AG04449 (cell line): ENCODE measurements at regions not wholly inside any gene's neighbourhood (a gene's known extent, or its start where the extent isn't known, plus 50 kb on each side); places are given as distances from the start of the nearest gene placed in this dataset.
"Not testable (repeated sequence)": the region's sequence is repeated elsewhere in the genome, so short reads cannot be mapped to it uniquely, and the experiment has no call there.

Experiments
- CTCF ChIA-PET: fragments of 350-600 bp; formaldehyde crosslinking; extraction: SDS; loops from one replicate; lab custom pipeline; 2021; ENCODE audit warnings: antibody characterized with exemption; lab: Yijun Ruan, JAX
- POLR2A ChIA-PET: fragments of 400-600, 350-600 bp; formaldehyde crosslinking; extraction: SDS; loops from one replicate; lab custom pipeline; 2020; ENCODE audit warnings: antibody characterized with exemption, inconsistent platforms; lab: Yijun Ruan, JAX
- DNase-seq: peaks from one replicate; pipeline ENCODE4 v3.0.0-alpha.2; 2010; ENCODE audit warnings: low read depth, low spot score
- H3K4me3 ChIP-seq: 2 replicates; pipeline ENCODE4 v1.5.1; 2011; ENCODE audit warnings: low read depth, mild to moderate bottlenecking, control low read depth, low read length
- TF ChIP-seq, protein P1 (sequence below): IDR thresholded peaks from one replicate; pipeline ENCODE4 v1.5.1; 2011; ENCODE audit warnings: mild to moderate bottlenecking, moderate library complexity, low read length, control low read depth, inconsistent platforms; ENCODE audit not compliant: insufficient read depth; ENCODE audit errors: missing control alignments

- ChIA-PET POLR2A (no interaction called here), CTCF (no interaction called here)
- no peak for DNase-seq
- no peak overlapping the region for H3K4me3 ChIP-seq
- TF ChIP-seq, protein P1, sequence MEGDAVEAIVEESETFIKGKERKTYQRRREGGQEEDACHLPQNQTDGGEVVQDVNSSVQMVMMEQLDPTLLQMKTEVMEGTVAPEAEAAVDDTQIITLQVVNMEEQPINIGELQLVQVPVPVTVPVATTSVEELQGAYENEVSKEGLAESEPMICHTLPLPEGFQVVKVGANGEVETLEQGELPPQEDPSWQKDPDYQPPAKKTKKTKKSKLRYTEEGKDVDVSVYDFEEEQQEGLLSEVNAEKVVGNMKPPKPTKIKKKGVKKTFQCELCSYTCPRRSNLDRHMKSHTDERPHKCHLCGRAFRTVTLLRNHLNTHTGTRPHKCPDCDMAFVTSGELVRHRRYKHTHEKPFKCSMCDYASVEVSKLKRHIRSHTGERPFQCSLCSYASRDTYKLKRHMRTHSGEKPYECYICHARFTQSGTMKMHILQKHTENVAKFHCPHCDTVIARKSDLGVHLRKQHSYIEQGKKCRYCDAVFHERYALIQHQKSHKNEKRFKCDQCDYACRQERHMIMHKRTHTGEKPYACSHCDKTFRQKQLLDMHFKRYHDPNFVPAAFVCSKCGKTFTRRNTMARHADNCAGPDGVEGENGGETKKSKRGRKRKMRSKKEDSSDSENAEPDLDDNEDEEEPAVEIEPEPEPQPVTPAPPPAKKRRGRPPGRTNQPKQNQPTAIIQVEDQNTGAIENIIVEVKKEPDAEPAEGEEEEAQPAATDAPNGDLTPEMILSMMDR = no peak
Measured at GRCh38 chr11:81569999-81570398, 1163.7 kb downstream of the FAM181B start.

DNA sequence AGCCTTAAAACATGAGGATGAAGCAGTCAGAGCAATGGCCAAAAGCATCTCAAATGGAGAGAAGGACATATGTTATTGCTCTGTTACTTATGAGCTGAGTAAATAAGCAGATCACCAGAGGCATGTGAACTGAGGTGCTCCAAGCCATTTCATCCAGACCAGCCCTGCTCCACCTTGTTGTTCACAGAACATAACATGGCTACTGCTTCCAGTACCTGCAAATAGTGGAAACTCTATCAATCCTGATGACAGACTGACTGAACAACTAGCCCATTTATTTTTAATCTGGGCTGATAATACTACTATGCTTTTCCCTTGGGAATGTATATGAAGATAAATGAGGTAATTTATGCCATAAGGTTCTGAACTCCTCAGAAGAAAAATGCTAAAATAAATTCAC, 1164.7 kb downstream of the FAM181B start:
- no peak for DNase-seq
- no peak overlapping the region for H3K4me3 ChIP-seq
- ChIA-PET CTCF (no interaction called here), POLR2A (no interaction called here)
- TF ChIP-seq, protein P1 = no peak

GRCh38 chr11:81548123-81548522, 1185.5 kb downstream of the FAM181B start:
- no peak for DNase-seq
- H3K4me3 ChIP-seq = no peak overlapping the region
- TF ChIP-seq, protein P1 = no peak
- CTCF ChIA-PET = no interaction called here
- POLR2A ChIA-PET = no interaction called here

DNA sequence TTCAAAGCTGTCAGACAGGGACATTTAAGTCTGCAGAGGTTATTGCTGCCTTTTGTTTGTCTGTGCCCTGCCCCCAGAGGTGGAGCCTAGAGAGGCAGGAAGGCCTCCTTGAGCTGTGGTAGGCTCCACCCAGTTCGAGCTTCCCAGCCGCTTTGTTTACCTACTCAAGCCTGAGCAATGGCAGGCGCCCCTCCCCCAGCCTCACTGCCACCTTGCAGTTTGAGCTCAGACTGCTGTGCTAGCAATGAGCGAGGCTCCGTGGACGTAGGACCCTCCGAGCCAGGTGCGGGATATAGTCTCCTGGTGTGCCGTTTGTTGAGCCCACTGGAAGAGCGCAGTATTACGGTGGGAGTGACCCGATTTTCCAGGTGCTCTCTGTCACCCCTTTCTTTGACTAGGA, 1193.9 kb downstream of the FAM181B start:
- DNase-seq, H3K4me3 ChIP-seq, POLR2A ChIA-PET, CTCF ChIA-PET: not testable (repeated sequence)

GRCh38 chr11:81515566-81515965, 1218.1 kb downstream of the FAM181B start:
- no peak overlapping the region for H3K4me3 ChIP-seq
- DNase-seq = no peak
- CTCF ChIA-PET = no interaction called here
- TF ChIP-seq, protein P1 = no peak
- POLR2A ChIA-PET = no interaction called here

DNA sequence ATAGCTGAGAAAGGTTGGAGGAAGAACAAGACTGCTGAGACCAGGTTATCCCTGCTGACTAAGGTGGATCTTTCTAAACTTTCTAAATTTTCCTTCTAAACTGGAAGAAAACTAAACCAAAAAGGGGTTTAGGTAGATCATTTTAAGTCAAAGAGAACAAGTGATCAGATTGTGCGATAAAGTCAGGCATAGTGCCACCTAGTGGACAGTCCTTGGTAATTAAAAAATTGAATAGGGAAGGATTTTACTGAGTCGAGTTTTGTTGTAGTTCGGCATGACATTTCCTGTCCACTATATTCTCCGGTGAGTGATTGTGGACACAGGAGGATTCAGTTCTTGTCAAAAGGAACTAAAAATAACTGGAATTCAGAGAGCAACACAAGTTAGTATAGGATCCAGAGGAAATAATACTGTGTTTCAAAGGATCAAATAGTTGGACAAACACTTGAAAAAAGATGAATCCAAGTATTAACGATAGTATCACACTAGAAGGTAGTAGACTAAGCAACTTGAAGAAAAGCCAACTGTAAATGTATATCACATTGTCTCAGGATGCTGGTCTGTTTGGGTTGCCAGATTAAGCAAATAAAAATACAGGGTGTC, 1236.4 kb downstream of the FAM181B start:
- POLR2A ChIA-PET = no interaction called here
- CTCF ChIA-PET = interaction anchor here (1.2 kb wide), 1 partner anchor 10 kb away, joined by 3 read pairs; no protein-coding TSS in a partner anchor
- DNase-seq = no peak
- TF ChIP-seq, protein P1 = no peak
- no peak overlapping the region for H3K4me3 ChIP-seq

GRCh38 chr11:81496601-81497000, 1237.1 kb downstream of the FAM181B start:
- no peak overlapping the region for H3K4me3 ChIP-seq
- CTCF ChIA-PET = interaction anchor here (1.2 kb wide), 1 partner anchor 9 kb away, joined by 3 read pairs; no protein-coding TSS in a partner anchor
- no peak for DNase-seq
- TF ChIP-seq, protein P1 = no peak
- POLR2A ChIA-PET = no interaction called here
